ENCODE measurements at regions not wholly inside any gene's neighbourhood (a gene's known extent, or its start where the extent isn't known, plus 50 kb on each side); places are given as distances from the start of the nearest gene placed in this dataset.

- no peak for DNase-seq (ENCODE audit: low spot score)
Measured at GRCh38 chr17:53176629-53177028, 646.1 kb upstream of the KIF2B start.

- no peak for DNase-seq (ENCODE audit: low spot score)
Measured at GRCh38 chr17:53168413-53168812, 654.3 kb upstream of the KIF2B start.

GRCh38 chr17:53166731-53167130 is 656.0 kb upstream of the KIF2B start:
- DNase-seq (ENCODE audit: low spot score), result no peak

- no peak for DNase-seq (ENCODE audit: low spot score)
Measured at GRCh38 chr17:53150101-53150698, 672.5 kb upstream of the KIF2B start.

GRCh38 chr17:53149316-53149715 is 673.4 kb upstream of the KIF2B start:
- DNase-seq (ENCODE audit: low spot score), result no peak

GRCh38 chr17:53148058-53148457 is 674.7 kb upstream of the KIF2B start:
- DNase-seq (ENCODE audit: low spot score), result no peak

- no peak for DNase-seq (ENCODE audit: low spot score)
Measured at GRCh38 chr17:53142890-53143289, 679.8 kb upstream of the KIF2B start.

- no peak for DNase-seq (ENCODE audit: low spot score)
Measured at GRCh38 chr17:53141731-53142130, 681.0 kb upstream of the KIF2B start.

- DNase-seq (ENCODE audit: low spot score), result no peak
Measured at GRCh38 chr17:53141280-53141679, 681.4 kb upstream of the KIF2B start.

GRCh38 chr17:53137869-53138268 is 684.9 kb upstream of the KIF2B start:
- DNase-seq (ENCODE audit: low spot score), result no peak

GRCh38 chr17:53135969-53136368 is 686.8 kb upstream of the KIF2B start:
- DNase-seq (ENCODE audit: low spot score), result no peak

- DNase-seq (ENCODE audit: low spot score), result no peak
Measured at GRCh38 chr17:53134548-53134947, 688.2 kb upstream of the KIF2B start.

GRCh38 chr17:53133876-53134275 is 688.9 kb upstream of the KIF2B start:
- DNase-seq (ENCODE audit: low spot score), result no peak

GRCh38 chr17:53129863-53130262 is 692.9 kb upstream of the KIF2B start:
- DNase-seq (ENCODE audit: low spot score), result no peak

- no peak for DNase-seq (ENCODE audit: low spot score)
Measured at GRCh38 chr17:53127331-53127730, 695.4 kb upstream of the KIF2B start.

GRCh38 chr17:53122966-53123365 is 699.8 kb upstream of the KIF2B start:
- no peak for DNase-seq (ENCODE audit: low spot score)

GRCh38 chr17:53119773-53120172 is 703.0 kb upstream of the KIF2B start:
- no peak for DNase-seq (ENCODE audit: low spot score)

- no peak for DNase-seq (ENCODE audit: low spot score)
Measured at GRCh38 chr17:53118948-53119347, 703.8 kb upstream of the KIF2B start.

GRCh38 chr17:53106886-53107285 is 715.8 kb upstream of the KIF2B start:
- no peak for DNase-seq (ENCODE audit: low spot score)

- DNase-seq (ENCODE audit: low spot score), result no peak
Measured at GRCh38 chr17:53101706-53102105, 721.0 kb upstream of the KIF2B start.

GRCh38 chr17:53100126-53100525 is 722.6 kb upstream of the KIF2B start:
- DNase-seq (ENCODE audit: low spot score), result no peak

- DNase-seq (ENCODE audit: low spot score), result no peak
Measured at GRCh38 chr17:53093391-53093790, 729.3 kb upstream of the KIF2B start.

- DNase-seq (ENCODE audit: low spot score), result no peak
Measured at GRCh38 chr17:53092072-53092471, 730.7 kb upstream of the KIF2B start.

- no peak for DNase-seq (ENCODE audit: low spot score)
Measured at GRCh38 chr17:53090770-53091169, 732.0 kb upstream of the KIF2B start.
